Liver (tissue), 8 donors: ENCODE measurements at regions not wholly inside any gene's neighbourhood (a gene's known extent, or its start where the extent isn't known, plus 50 kb on each side); places are given as distances from the start of the nearest gene placed in this dataset.

Experiments used
- DNase-seq: peaks from one replicate; pipeline ENCODE4 v3.0.0-alpha.2; 2017; ENCODE audit warnings: low spot score
- H3K27ac ChIP-seq, 2 donors: one replicate each; pipeline ENCODE4 v1.7.0; 2013; ENCODE audit warnings: inconsistent platforms in 2 of 2, low read length in 2 of 2, control low read depth in 1 of 2, low read depth in 1 of 2, mild to moderate bottlenecking in 1 of 2
- H3K27me3 ChIP-seq, 4 donors: one replicate each; pipeline versions ENCODE4 v1.6.1 to v1.7.0; 2013; ENCODE audit warnings: low read length in 3 of 4, inconsistent platforms in 1 of 4, mild to moderate bottlenecking in 1 of 4, moderate library complexity in 1 of 4; ENCODE audit not compliant: control insufficient read depth in 4 of 4, insufficient read depth in 4 of 4
- H3K36me3 ChIP-seq, 4 donors: one replicate each; pipeline versions ENCODE4 v1.6.1 to v1.7.0; 2013; ENCODE audit warnings: low read length in 3 of 4, mild to moderate bottlenecking in 3 of 4, low read depth in 1 of 4, moderate library complexity in 1 of 4; ENCODE audit not compliant: control insufficient read depth in 4 of 4, insufficient read depth in 3 of 4
- H3K4me1 ChIP-seq, 4 donors: one replicate each; pipeline versions ENCODE4 v1.6.1 to v1.7.0; 2013; ENCODE audit warnings: low read length in 3 of 4, mild to moderate bottlenecking in 3 of 4, moderate library complexity in 1 of 4; ENCODE audit not compliant: control insufficient read depth in 4 of 4, insufficient read depth in 4 of 4
- H3K4me3 ChIP-seq, 3 donors: one replicate each; pipeline versions ENCODE4 v1.6.1 to v1.7.0; 2013; ENCODE audit warnings: low read length in 3 of 3, control low read depth in 1 of 3, low read depth in 1 of 3, mild to moderate bottlenecking in 1 of 3
- H3K9ac ChIP-seq, 2 donors: one replicate each; pipeline ENCODE4 v1.7.0; 2013; ENCODE audit warnings: low read length in 2 of 2, mild to moderate bottlenecking in 2 of 2, moderate library complexity in 2 of 2, control low read depth in 1 of 2, low read depth in 1 of 2
- H3K9me3 ChIP-seq, 4 donors: one replicate each; pipeline versions ENCODE4 v1.6.1 to v1.7.0; 2013; ENCODE audit warnings: low read length in 3 of 4; ENCODE audit not compliant: control insufficient read depth in 4 of 4
- EGR1 ChIP-seq, 2 donors: IDR thresholded peaks; 2 replicates each; pipeline ENCODE4 v1.6.1; 2016 to 2018; ENCODE audit warnings: antibody characterized with exemption in 2 of 2, low read depth in 2 of 2
- FOXA1 ChIP-seq: IDR thresholded peaks from 2 replicates; pipeline ENCODE4 v1.6.1; 2016; ENCODE audit warnings: antibody characterized with exemption
- FOXA2 ChIP-seq: IDR thresholded peaks from 2 replicates; pipeline ENCODE4 v1.6.1; 2016; ENCODE audit warnings: antibody characterized with exemption
- GABPA ChIP-seq, 2 donors: IDR thresholded peaks in 1 of 2; conservative IDR thresholded peaks in 1 of 2; 2 replicates each; pipeline ENCODE4 v1.6.1; 2016; ENCODE audit warnings: antibody characterized with exemption in 2 of 2, mild to moderate bottlenecking in 1 of 2, moderate library complexity in 1 of 2
- HNF4A ChIP-seq, 2 donors: conservative IDR thresholded peaks; 2 replicates each; pipeline ENCODE4 v1.6.1; 2016; ENCODE audit warnings: antibody characterized with exemption in 2 of 2, mild to moderate bottlenecking in 2 of 2
- HNF4G ChIP-seq: IDR thresholded peaks from 2 replicates; pipeline ENCODE4 v1.6.1; 2016; ENCODE audit warnings: antibody characterized with exemption
- JUND ChIP-seq, 2 donors: IDR thresholded peaks; 2 replicates each; pipeline ENCODE4 v1.6.1; 2016; ENCODE audit warnings: antibody characterized with exemption in 2 of 2
- NR2F2 ChIP-seq: IDR thresholded peaks from 2 replicates; pipeline ENCODE4 v1.6.1; 2016; ENCODE audit warnings: antibody characterized with exemption
- RAD21 ChIP-seq, 2 donors: IDR thresholded peaks; 2 replicates each; pipeline ENCODE4 v1.6.1; 2016; ENCODE audit warnings: antibody characterized with exemption in 2 of 2, mild to moderate bottlenecking in 2 of 2
- RXRA ChIP-seq, 2 donors: IDR thresholded peaks; 2 replicates each; pipeline ENCODE4 v1.6.1; 2017 to 2018; ENCODE audit warnings: antibody characterized with exemption in 2 of 2, mild to moderate bottlenecking in 1 of 2
- SP1 ChIP-seq: IDR thresholded peaks from 2 replicates; pipeline ENCODE4 v1.6.1; 2018; ENCODE audit warnings: antibody characterized with exemption, mild to moderate bottlenecking
- TAF1 ChIP-seq: conservative IDR thresholded peaks from 2 replicates; pipeline ENCODE4 v1.6.1; 2016; ENCODE audit warnings: antibody characterized with exemption, mild to moderate bottlenecking
- YY1 ChIP-seq: IDR thresholded peaks from 2 replicates; pipeline ENCODE4 v1.6.1; 2016; ENCODE audit warnings: antibody characterized with exemption, mild to moderate bottlenecking
- WGBS: extraction: QIAGEN DNeasy Blood & Tissue Kit; methylation state at CpG from one replicate; pipeline ENCODE4 v1.1.7; 2013; 5-methylcytosine and 5-hydroxymethylcytosine counted together
- TF ChIP-seq, protein P1 (sequence below): IDR thresholded peaks from 2 replicates; pipeline ENCODE4 v1.6.1; 2016; ENCODE audit warnings: antibody characterized with exemption
- TF ChIP-seq, protein P2 (sequence below): IDR thresholded peaks from 2 replicates; pipeline ENCODE4 v1.6.1; 2016; ENCODE audit warnings: antibody characterized with exemption
- TF ChIP-seq, protein P3 (sequence below): fragments of 150-350 bp; IDR thresholded peaks from 2 replicates; pipeline ENCODE4 v1.5.1; 2017; ENCODE audit warnings: improper control_type of control experiment, low read depth, low read length; ENCODE audit not compliant: missing input control
- TF ChIP-seq, protein P4 (sequence below): IDR thresholded peaks from 2 replicates; pipeline ENCODE4 v1.6.1; 2016; ENCODE audit warnings: antibody characterized with exemption
- TF ChIP-seq, protein P5 (sequence below): IDR thresholded peaks from 2 replicates; pipeline ENCODE4 v1.6.1; 2016; ENCODE audit warnings: antibody characterized with exemption, mild to moderate bottlenecking
- donor health status: healthy.
- donor health status: healthy.
- donor health status: healthy.
- donor health status: healthy.
- donor health status: healthy.

DNA sequence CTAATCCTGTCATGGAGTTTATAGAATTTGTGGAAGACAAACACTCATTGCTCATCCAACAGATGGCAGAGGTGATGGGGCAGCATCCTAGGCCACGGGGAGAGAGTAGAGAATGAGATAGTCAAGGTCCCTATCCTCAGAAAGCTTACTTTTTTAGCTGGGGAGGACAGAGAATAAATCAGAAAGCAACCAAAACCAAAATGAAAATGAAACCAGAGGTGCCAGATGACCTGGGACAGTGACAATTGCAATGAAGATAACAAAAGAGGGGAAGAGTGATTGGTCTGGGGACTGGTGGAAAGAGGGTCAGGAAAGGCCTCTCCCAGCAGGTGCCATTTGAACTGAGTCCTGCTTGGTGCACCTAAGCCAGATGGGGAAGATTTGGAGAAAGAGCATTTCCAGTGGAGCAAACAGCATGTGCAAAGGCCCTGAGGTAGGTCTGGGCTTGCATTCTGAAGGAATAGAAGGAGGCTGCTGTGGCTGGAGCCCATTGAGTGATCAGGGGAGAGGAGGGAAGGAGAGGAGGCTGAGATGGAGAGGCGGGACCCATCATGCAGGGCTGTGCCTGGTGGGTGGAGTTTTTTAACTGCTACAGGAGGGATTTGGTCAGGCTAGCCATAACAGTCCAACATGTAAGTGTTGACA lies 164.1 kb downstream of the RPS24 start:
- no peak overlapping the region for H3K27ac ChIP-seq
- 91% methylated on average over 2 of the region's 2 CpGs for WGBS
- no peak overlapping the region for H3K4me3 ChIP-seq
- H3K27me3 ChIP-seq, result no peaks in the 10 kb centered on the region
- H3K9ac ChIP-seq, result no peak overlapping the region
- H3K36me3 ChIP-seq, result no peaks in the 10 kb centered on the region
- peaks cover 2 to 7% (median 3%) of the 10 kb centered on the region in 4 donors for H3K9me3 ChIP-seq
- no peaks in the 10 kb centered on the region for H3K4me1 ChIP-seq
- no peak for TF ChIP-seq RXRA (IDR thresholded peaks at IDR 0.05)
- no peak for TF ChIP-seq EGR1 (IDR thresholded peaks at IDR 0.05; ENCODE audit: low read depth in 2 of 2)
- TF ChIP-seq, protein P1, sequence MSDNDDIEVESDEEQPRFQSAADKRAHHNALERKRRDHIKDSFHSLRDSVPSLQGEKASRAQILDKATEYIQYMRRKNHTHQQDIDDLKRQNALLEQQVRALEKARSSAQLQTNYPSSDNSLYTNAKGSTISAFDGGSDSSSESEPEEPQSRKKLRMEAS, result no peak
- TF ChIP-seq, protein P2, sequence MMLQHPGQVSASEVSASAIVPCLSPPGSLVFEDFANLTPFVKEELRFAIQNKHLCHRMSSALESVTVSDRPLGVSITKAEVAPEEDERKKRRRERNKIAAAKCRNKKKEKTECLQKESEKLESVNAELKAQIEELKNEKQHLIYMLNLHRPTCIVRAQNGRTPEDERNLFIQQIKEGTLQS, result no peak
- no peak for TF ChIP-seq HNF4A (conservative IDR thresholded peaks at IDR 0.05)
- TF ChIP-seq TAF1, result no peak
- TF ChIP-seq, protein P3, sequence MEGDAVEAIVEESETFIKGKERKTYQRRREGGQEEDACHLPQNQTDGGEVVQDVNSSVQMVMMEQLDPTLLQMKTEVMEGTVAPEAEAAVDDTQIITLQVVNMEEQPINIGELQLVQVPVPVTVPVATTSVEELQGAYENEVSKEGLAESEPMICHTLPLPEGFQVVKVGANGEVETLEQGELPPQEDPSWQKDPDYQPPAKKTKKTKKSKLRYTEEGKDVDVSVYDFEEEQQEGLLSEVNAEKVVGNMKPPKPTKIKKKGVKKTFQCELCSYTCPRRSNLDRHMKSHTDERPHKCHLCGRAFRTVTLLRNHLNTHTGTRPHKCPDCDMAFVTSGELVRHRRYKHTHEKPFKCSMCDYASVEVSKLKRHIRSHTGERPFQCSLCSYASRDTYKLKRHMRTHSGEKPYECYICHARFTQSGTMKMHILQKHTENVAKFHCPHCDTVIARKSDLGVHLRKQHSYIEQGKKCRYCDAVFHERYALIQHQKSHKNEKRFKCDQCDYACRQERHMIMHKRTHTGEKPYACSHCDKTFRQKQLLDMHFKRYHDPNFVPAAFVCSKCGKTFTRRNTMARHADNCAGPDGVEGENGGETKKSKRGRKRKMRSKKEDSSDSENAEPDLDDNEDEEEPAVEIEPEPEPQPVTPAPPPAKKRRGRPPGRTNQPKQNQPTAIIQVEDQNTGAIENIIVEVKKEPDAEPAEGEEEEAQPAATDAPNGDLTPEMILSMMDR, result no peak
- TF ChIP-seq NR2F2, result no peak
- TF ChIP-seq, protein P4, sequence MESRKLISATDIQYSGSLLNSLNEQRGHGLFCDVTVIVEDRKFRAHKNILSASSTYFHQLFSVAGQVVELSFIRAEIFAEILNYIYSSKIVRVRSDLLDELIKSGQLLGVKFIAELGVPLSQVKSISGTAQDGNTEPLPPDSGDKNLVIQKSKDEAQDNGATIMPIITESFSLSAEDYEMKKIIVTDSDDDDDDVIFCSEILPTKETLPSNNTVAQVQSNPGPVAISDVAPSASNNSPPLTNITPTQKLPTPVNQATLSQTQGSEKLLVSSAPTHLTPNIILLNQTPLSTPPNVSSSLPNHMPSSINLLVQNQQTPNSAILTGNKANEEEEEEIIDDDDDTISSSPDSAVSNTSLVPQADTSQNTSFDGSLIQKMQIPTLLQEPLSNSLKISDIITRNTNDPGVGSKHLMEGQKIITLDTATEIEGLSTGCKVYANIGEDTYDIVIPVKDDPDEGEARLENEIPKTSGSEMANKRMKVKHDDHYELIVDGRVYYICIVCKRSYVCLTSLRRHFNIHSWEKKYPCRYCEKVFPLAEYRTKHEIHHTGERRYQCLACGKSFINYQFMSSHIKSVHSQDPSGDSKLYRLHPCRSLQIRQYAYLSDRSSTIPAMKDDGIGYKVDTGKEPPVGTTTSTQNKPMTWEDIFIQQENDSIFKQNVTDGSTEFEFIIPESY, result no peak
- TF ChIP-seq JUND (IDR thresholded peaks at IDR 0.05), result no peak
- no peak for TF ChIP-seq RAD21 (IDR thresholded peaks at IDR 0.05)
- no peak for DNase-seq

DNA sequence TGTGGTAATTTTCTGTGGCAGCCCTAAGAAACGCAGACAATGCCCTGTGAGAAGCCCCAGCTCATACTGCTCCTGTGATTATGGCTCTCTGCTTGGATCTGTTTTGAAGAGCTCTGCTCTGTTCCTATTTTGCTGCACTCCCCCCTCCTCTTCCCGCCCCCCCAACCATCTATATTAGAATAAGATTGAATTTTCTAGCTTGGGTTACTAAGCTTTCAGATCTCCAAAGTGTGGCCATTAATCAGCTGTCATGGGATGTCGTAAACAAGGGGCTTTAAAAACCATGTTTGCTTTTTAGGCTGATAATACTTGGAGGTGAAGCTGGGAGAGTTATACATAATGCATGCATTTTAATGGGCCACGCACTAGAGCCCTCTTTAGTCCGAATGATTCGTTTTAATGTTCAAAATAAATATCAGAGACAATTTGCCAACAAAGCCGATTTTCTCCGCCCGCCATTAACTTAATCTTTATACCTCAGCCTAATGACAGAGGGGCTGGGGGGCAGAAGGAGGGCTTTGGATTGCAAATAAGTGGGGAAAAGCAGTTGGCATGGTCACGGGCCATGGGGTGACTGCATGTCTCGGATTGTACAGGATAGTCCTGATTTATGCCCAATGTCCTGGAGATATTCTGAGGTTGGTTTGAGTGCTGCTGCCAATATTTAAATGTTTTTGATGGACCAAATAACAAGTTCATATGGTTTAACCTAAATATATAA lies 165.5 kb downstream of the RPS24 start:
- no peak overlapping the region for H3K9ac ChIP-seq
- H3K27me3 ChIP-seq, result no peaks in the 10 kb centered on the region
- H3K27ac ChIP-seq, result no peak overlapping the region
- 83% methylated on average over 11 of the region's 11 CpGs for WGBS
- no peaks in the 10 kb centered on the region for H3K4me1 ChIP-seq
- DNase-seq, result no peak
- H3K9me3 ChIP-seq, result no peaks in the 10 kb centered on the region
- H3K36me3 ChIP-seq, result no peaks in the 10 kb centered on the region
- TF ChIP-seq RXRA (IDR thresholded peaks at IDR 0.05) (no peak), RAD21 (IDR thresholded peaks at IDR 0.05) (no peak), HNF4A (conservative IDR thresholded peaks at IDR 0.05) (no peak), HNF4G (no peak), GABPA (IDR thresholded peaks at IDR 0.05 in 1 of 2, conservative IDR thresholded peaks at IDR 0.05 in 1 of 2) (no peak), JUND (IDR thresholded peaks at IDR 0.05) (no peak), FOXA1 (no peak), TAF1 (no peak), SP1 (no peak), FOXA2 (no peak), YY1 (no peak), NR2F2 (no peak), EGR1 (IDR thresholded peaks at IDR 0.05; ENCODE audit: low read depth in 2 of 2) (no peak)
- TF ChIP-seq, protein P1, result no peak
- TF ChIP-seq, protein P4, result no peak
- TF ChIP-seq, protein P5, sequence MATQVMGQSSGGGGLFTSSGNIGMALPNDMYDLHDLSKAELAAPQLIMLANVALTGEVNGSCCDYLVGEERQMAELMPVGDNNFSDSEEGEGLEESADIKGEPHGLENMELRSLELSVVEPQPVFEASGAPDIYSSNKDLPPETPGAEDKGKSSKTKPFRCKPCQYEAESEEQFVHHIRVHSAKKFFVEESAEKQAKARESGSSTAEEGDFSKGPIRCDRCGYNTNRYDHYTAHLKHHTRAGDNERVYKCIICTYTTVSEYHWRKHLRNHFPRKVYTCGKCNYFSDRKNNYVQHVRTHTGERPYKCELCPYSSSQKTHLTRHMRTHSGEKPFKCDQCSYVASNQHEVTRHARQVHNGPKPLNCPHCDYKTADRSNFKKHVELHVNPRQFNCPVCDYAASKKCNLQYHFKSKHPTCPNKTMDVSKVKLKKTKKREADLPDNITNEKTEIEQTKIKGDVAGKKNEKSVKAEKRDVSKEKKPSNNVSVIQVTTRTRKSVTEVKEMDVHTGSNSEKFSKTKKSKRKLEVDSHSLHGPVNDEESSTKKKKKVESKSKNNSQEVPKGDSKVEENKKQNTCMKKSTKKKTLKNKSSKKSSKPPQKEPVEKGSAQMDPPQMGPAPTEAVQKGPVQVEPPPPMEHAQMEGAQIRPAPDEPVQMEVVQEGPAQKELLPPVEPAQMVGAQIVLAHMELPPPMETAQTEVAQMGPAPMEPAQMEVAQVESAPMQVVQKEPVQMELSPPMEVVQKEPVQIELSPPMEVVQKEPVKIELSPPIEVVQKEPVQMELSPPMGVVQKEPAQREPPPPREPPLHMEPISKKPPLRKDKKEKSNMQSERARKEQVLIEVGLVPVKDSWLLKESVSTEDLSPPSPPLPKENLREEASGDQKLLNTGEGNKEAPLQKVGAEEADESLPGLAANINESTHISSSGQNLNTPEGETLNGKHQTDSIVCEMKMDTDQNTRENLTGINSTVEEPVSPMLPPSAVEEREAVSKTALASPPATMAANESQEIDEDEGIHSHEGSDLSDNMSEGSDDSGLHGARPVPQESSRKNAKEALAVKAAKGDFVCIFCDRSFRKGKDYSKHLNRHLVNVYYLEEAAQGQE, result no peak
- TF ChIP-seq, protein P2, result no peak
- no peak overlapping the region for H3K4me3 ChIP-seq
